Keratinocyte (primary cell): ENCODE measurements at regions not wholly inside any gene's neighbourhood (a gene's known extent, or its start where the extent isn't known, plus 50 kb on each side); places are given as distances from the start of the nearest gene placed in this dataset.

Source experiments
- DNase-seq: peaks from one replicate; pipeline ENCODE4 v3.0.0-alpha.2; 2011; ENCODE audit warnings: low read depth, missing footprints, low spot score
- FAIRE-seq: peaks from 2 replicates; lab custom pipeline; 2011; peaks lifted over from hg19 to GRCh38; lab: Jason Lieb, UNC
- H2AFZ ChIP-seq: 2 replicates; pipeline ENCODE4 v1.6.0; 2012; ENCODE audit warnings: low read length, control low read depth, inconsistent platforms; ENCODE audit not compliant: control insufficient read depth
- H3K27ac ChIP-seq: 2 replicates; pipeline ENCODE4 v1.5.1; 2011; ENCODE audit warnings: low read length; ENCODE audit not compliant: control insufficient read depth, insufficient read depth
- H3K27me3 ChIP-seq: 3 replicates; pipeline ENCODE4 v1.6.0; 2011; ENCODE audit warnings: low read length; ENCODE audit not compliant: control insufficient read depth, insufficient read depth; ENCODE audit errors: extremely low read depth
- H3K36me3 ChIP-seq, 2 experiments: 2 replicates in 1 of 2; 3 replicates in 1 of 2; pipeline ENCODE4 v1.5.1; 2011; ENCODE audit warnings: low read length in 2 of 2, mild to moderate bottlenecking in 1 of 2; ENCODE audit not compliant: control insufficient read depth in 2 of 2, insufficient read depth in 2 of 2; ENCODE audit errors: extremely low read depth in 1 of 2
- H3K4me1 ChIP-seq: 3 replicates; pipeline ENCODE4 v1.5.1; 2011; ENCODE audit warnings: low read length; ENCODE audit not compliant: control insufficient read depth, insufficient read depth; ENCODE audit errors: extremely low read depth
- H3K4me2 ChIP-seq: 3 replicates; pipeline ENCODE4 v1.6.0; 2011; ENCODE audit warnings: low read depth, low read length; ENCODE audit not compliant: control insufficient read depth, insufficient read depth; ENCODE audit errors: extremely low read depth
- H3K4me3 ChIP-seq, 3 experiments: fragments of 200-600 bp in 1 of 3; sonication (generic) in 1 of 3; 2 replicates in 2 of 3; 3 replicates in 1 of 3; pipeline ENCODE4 v1.5.1; 2011 to 2016; ENCODE audit warnings: low read length in 3 of 3, mild to moderate bottlenecking in 3 of 3, control low read depth in 2 of 3, inconsistent platforms in 1 of 3, low read depth in 1 of 3, mixed read lengths in 1 of 3, mixed run types in 1 of 3, moderate library complexity in 1 of 3; ENCODE audit not compliant: control insufficient read depth in 2 of 3, insufficient read depth in 2 of 3; ENCODE audit errors: extremely low read depth in 1 of 3
- H3K79me2 ChIP-seq: 2 replicates; pipeline ENCODE4 v1.6.0; 2012; ENCODE audit warnings: low read length; ENCODE audit not compliant: control insufficient read depth, insufficient read depth
- H3K9ac ChIP-seq: 3 replicates; pipeline ENCODE4 v1.6.0; 2011; ENCODE audit warnings: low read length; ENCODE audit not compliant: control insufficient read depth, insufficient read depth; ENCODE audit errors: extremely low read depth
- H3K9me1 ChIP-seq: 3 replicates; pipeline ENCODE4 v1.6.0; 2011; ENCODE audit warnings: low read length; ENCODE audit not compliant: control insufficient read depth, insufficient read depth; ENCODE audit errors: extremely low read depth
- H3K9me3 ChIP-seq: 2 replicates; pipeline ENCODE4 v1.5.1; 2012; ENCODE audit warnings: low read depth, low read length; ENCODE audit not compliant: control insufficient read depth
- H4K20me1 ChIP-seq: 3 replicates; pipeline ENCODE4 v1.6.0; 2011; ENCODE audit warnings: low read length; ENCODE audit not compliant: control insufficient read depth, insufficient read depth; ENCODE audit errors: extremely low read depth
- CTCF ChIP-seq, 3 experiments: IDR thresholded peaks in 1 of 3; conservative IDR thresholded peaks in 1 of 3; optimal IDR thresholded peaks in 1 of 3; 2 replicates in 2 of 3; 3 replicates in 1 of 3; pipeline versions ENCODE3 to v1.5.1; 2011; ENCODE audit warnings: low read length in 3 of 3, mild to moderate bottlenecking in 3 of 3, moderate library complexity in 2 of 3, control low read depth in 1 of 3, inconsistent platforms in 1 of 3; ENCODE audit not compliant: insufficient read depth in 2 of 3; ENCODE audit errors: extremely low read depth in 1 of 3
- EZH2 ChIP-seq: IDR thresholded peaks from one replicate; pipeline ENCODE4 v1.6.1; 2012; ENCODE audit warnings: inconsistent platforms, mild to moderate bottlenecking, low read length, moderate library complexity
- dilution Hi-C: fragments of 300-500 bp; cut with MboI; formaldehyde crosslinking; loops from one replicate; pipeline ENCODE4 v1.7.0; 2020; ENCODE audit warnings: low sequenced_read_pairs; ENCODE audit not compliant: extremely low pct_ligation_motif_present

DNA sequence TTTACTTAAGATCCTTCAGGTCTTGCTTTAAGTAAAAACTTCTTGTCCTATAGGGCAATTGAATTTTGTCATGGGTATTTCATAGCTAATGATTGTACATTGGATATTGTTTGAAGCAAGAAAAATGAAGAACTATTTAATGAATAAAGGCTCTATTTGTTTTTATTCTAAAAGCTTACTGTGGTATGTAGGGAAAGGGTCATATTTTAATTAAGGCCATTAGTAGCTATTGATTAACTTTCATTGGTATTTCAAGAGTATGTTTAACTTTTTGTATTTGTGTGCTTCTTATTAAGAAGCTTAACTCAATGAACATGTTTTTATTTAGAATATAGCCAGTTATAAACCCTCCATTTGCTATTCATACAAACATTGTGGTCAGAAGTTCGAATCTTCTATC lies 1951.8 kb upstream of the ADGRL3 start:
- Histone ChIP-seq H3K9me3 (no peaks in the 10 kb centered on the region), H3K27ac (no peak overlapping the region), H3K36me3 (no peaks in the 10 kb centered on the region), H3K9me1 (no peaks in the 10 kb centered on the region), H4K20me1 (no peaks in the 10 kb centered on the region), H3K9ac (no peak overlapping the region), H3K27me3 (no peaks in the 10 kb centered on the region), H3K4me3 (no peak overlapping the region), H3K4me2 (no peak overlapping the region), H3K79me2 (no peaks in the 10 kb centered on the region), H3K4me1 (no peaks in the 10 kb centered on the region), H2AFZ (no peak overlapping the region)
- dilution Hi-C loops = no loop called here
- FAIRE-seq = no peak
- TF ChIP-seq CTCF (optimal IDR thresholded peaks at IDR 0.05 in 1 of 3, IDR thresholded peaks at IDR 0.05 in 1 of 3, conservative IDR thresholded peaks at IDR 0.05 in 1 of 3; ENCODE audit: extremely low read depth in 1 of 3, insufficient read depth in 2 of 3, low read length in 3 of 3) (no peak), EZH2 (no peak)
- no peak for DNase-seq

GRCh38 chr4:59249110-59249509 lies 1951.0 kb upstream of the ADGRL3 start:
- Histone ChIP-seq H3K4me1 (no peaks in the 10 kb centered on the region), H3K9me3 (no peaks in the 10 kb centered on the region), H4K20me1 (no peaks in the 10 kb centered on the region), H3K4me3 (no peak overlapping the region), H3K9me1 (no peaks in the 10 kb centered on the region), H3K27me3 (no peaks in the 10 kb centered on the region), H3K36me3 (no peaks in the 10 kb centered on the region), H3K79me2 (no peaks in the 10 kb centered on the region), H3K4me2 (no peak overlapping the region), H2AFZ (no peak overlapping the region), H3K9ac (no peak overlapping the region), H3K27ac (no peak overlapping the region)
- TF ChIP-seq CTCF (optimal IDR thresholded peaks at IDR 0.05 in 1 of 3, IDR thresholded peaks at IDR 0.05 in 1 of 3, conservative IDR thresholded peaks at IDR 0.05 in 1 of 3; ENCODE audit: extremely low read depth in 1 of 3, insufficient read depth in 2 of 3, low read length in 3 of 3) (no peak), EZH2 (no peak)
- FAIRE-seq (no peak), DNase-seq (no peak)
- dilution Hi-C loops = no loop called here
